AG04449 (cell line): ENCODE measurements at regions not wholly inside any gene's neighbourhood (a gene's known extent, or its start where the extent isn't known, plus 50 kb on each side); places are given as distances from the start of the nearest gene placed in this dataset.

ENCODE experiments used
- CTCF ChIA-PET: fragments of 350-600 bp; formaldehyde crosslinking; extraction: SDS; loops from one replicate; lab custom pipeline; 2021; ENCODE audit warnings: antibody characterized with exemption; lab: Yijun Ruan, JAX
- POLR2A ChIA-PET: fragments of 400-600, 350-600 bp; formaldehyde crosslinking; extraction: SDS; loops from one replicate; lab custom pipeline; 2020; ENCODE audit warnings: antibody characterized with exemption, inconsistent platforms; lab: Yijun Ruan, JAX
- DNase-seq: peaks from one replicate; pipeline ENCODE4 v3.0.0-alpha.2; 2010; ENCODE audit warnings: low read depth, low spot score
- H3K4me3 ChIP-seq: 2 replicates; pipeline ENCODE4 v1.5.1; 2011; ENCODE audit warnings: low read depth, mild to moderate bottlenecking, control low read depth, low read length
- CTCF ChIP-seq: IDR thresholded peaks from one replicate; pipeline ENCODE4 v1.5.1; 2011; ENCODE audit warnings: mild to moderate bottlenecking, moderate library complexity, low read length, control low read depth, inconsistent platforms; ENCODE audit not compliant: insufficient read depth; ENCODE audit errors: missing control alignments

- TF ChIP-seq CTCF = no peak
- CTCF ChIA-PET = interaction anchor here (0.7 kb wide), 1 partner anchor 126 kb away, joined by 3 read pairs; no protein-coding TSS in a partner anchor
- peak overlapping the region; percentile 18; the same call in 1 of the 2 replicates for H3K4me3 ChIP-seq
- DNase-seq = no peak
- POLR2A ChIA-PET = no interaction called here
Observed at GRCh38 chr6:166862978-166863530, 93.3 kb downstream of the RNASET2 start.

GRCh38 chr6:166862287-166862977 is 93.9 kb downstream of the RNASET2 start:
- ChIA-PET CTCF (interaction anchor here (0.7 kb wide), 1 partner anchor 127 kb away, joined by 3 read pairs; no protein-coding TSS in a partner anchor), POLR2A (no interaction called here)
- peak overlapping the region; percentile 43 for H3K4me3 ChIP-seq
- no peak for TF ChIP-seq CTCF
- no peak for DNase-seq

GRCh38 chr6:166861961-166862286 is 94.4 kb downstream of the RNASET2 start:
- no peak for DNase-seq
- H3K4me3 ChIP-seq = peak overlapping the region; percentile 43
- CTCF ChIA-PET = no interaction called here
- no peak for TF ChIP-seq CTCF
- POLR2A ChIA-PET = no interaction called here

GRCh38 chr6:166861304-166861703 is 95.0 kb downstream of the RNASET2 start:
- POLR2A ChIA-PET = no interaction called here
- DNase-seq = no peak
- TF ChIP-seq CTCF = no peak
- CTCF ChIA-PET = no interaction called here
- H3K4me3 ChIP-seq = no peak overlapping the region

- TF ChIP-seq CTCF = no peak
- H3K4me3 ChIP-seq = no peak overlapping the region
- ChIA-PET CTCF (interaction anchor here (0.9 kb wide), 1 partner anchor 129 kb away, joined by 3 read pairs; no protein-coding TSS in a partner anchor), POLR2A (no interaction called here)
- no peak for DNase-seq
Observed at GRCh38 chr6:166860392-166860791, 96.0 kb downstream of the RNASET2 start.

- no peak overlapping the region for H3K4me3 ChIP-seq
- POLR2A ChIA-PET = no interaction called here
- DNase-seq = no peak
- CTCF ChIA-PET = no interaction called here
- no peak for TF ChIP-seq CTCF
Observed at GRCh38 chr6:166855416-166855815, 100.9 kb downstream of the RNASET2 start.
